SK-N-MC (cell line): ENCODE measurements at regions not wholly inside any gene's neighbourhood (a gene's known extent, or its start where the extent isn't known, plus 50 kb on each side); places are given as distances from the start of the nearest gene placed in this dataset.

Source experiments
- EZH2 ChIP-seq: fragments of 200-600 bp; sonication (generic); IDR thresholded peaks from one replicate; pipeline ENCODE4 v1.6.1; 2017; ENCODE audit warnings: antibody characterized with exemption
- FOXP2 ChIP-seq: optimal IDR thresholded peaks from 2 replicates; pipeline ENCODE3; 2011; ENCODE audit warnings: mild to moderate bottlenecking, moderate library complexity; ENCODE audit not compliant: insufficient read depth; ENCODE audit errors: extremely low read length, control extremely low read depth
- POLR2AphosphoS5 ChIP-seq: IDR thresholded peaks from 2 replicates; pipeline ENCODE4 v1.6.1; 2012; ENCODE audit warnings: mild to moderate bottlenecking, low read depth, low read length, borderline replicate concordance

- TF ChIP-seq POLR2AphosphoS5 (no peak), EZH2 (no peak), FOXP2 (no peak)
Measured at GRCh38 chr4:108473163-108473720, 147.1 kb upstream of the RPL34 start.
